ENCODE measurements at regions not wholly inside any gene's neighbourhood (a gene's known extent, or its start where the extent isn't known, plus 50 kb on each side); places are given as distances from the start of the nearest gene placed in this dataset.
A peak's percentile ranks its signal among the peaks of the same experiment; 100 is the strongest.

GRCh38 chr12:77751939-77752338 is 78.8 kb upstream of the NAV3 start:
- H3K9me3 ChIP-seq (ENCODE audit: low read depth), result no peaks in the 10 kb centered on the region
- no peak overlapping the region for H3K4me3 ChIP-seq
- peak in 1 of 2 donors; percentile 85 for DNase-seq (ENCODE audit: low read depth in 1 of 2, low spot score in 1 of 2)
- no peak for TF ChIP-seq CTCF (IDR thresholded peaks at IDR 0.05; ENCODE audit: low read depth, low read length)
- H3K4me1 ChIP-seq (ENCODE audit: low read depth), result no peaks in the 10 kb centered on the region
- no peaks in the 10 kb centered on the region for H3K27me3 ChIP-seq
- no peak overlapping the region for H3K27ac ChIP-seq
- no peaks in the 10 kb centered on the region for H3K36me3 ChIP-seq

- Histone ChIP-seq H3K27me3 (no peaks in the 10 kb centered on the region), H3K36me3 (no peaks in the 10 kb centered on the region), H3K9me3 (ENCODE audit: low read depth) (no peaks in the 10 kb centered on the region), H3K4me3 (no peak overlapping the region), H3K27ac (no peak overlapping the region), H3K4me1 (ENCODE audit: low read depth) (no peaks in the 10 kb centered on the region)
- no peak for TF ChIP-seq CTCF (IDR thresholded peaks at IDR 0.05; ENCODE audit: low read depth, low read length)
- peak in 1 of 2 donors; percentile 66 for DNase-seq (ENCODE audit: low read depth in 1 of 2, low spot score in 1 of 2)
These were observed 84.6 kb upstream of the NAV3 start for GRCh38 chr12:77746096-77746495.

- H3K36me3 ChIP-seq, result no peaks in the 10 kb centered on the region
These were observed 85.1 kb upstream of the NAV3 start for GRCh38 chr12:77745624-77746023.

GRCh38 chr12:77742631-77743030 is 88.1 kb upstream of the NAV3 start:
- no peak overlapping the region for H3K4me3 ChIP-seq
- H3K9me3 ChIP-seq (ENCODE audit: low read depth), result no peaks in the 10 kb centered on the region
- TF ChIP-seq CTCF (IDR thresholded peaks at IDR 0.05; ENCODE audit: low read depth, low read length), result no peak
- H3K27me3 ChIP-seq, result no peaks in the 10 kb centered on the region
- H3K4me1 ChIP-seq (ENCODE audit: low read depth), result no peaks in the 10 kb centered on the region
- no peak for DNase-seq (ENCODE audit: low read depth in 1 of 2, low spot score in 1 of 2)
- no peaks in the 10 kb centered on the region for H3K36me3 ChIP-seq
- no peak overlapping the region for H3K27ac ChIP-seq

More at GRCh38 chr12:77745624-77746023, 85.1 kb upstream of the NAV3 start:
- H3K4me1 ChIP-seq (ENCODE audit: low read depth), result no peaks in the 10 kb centered on the region
- H3K27ac ChIP-seq, result no peak overlapping the region
- H3K4me3 ChIP-seq, result no peak overlapping the region
- H3K27me3 ChIP-seq, result no peaks in the 10 kb centered on the region
- no peaks in the 10 kb centered on the region for H3K9me3 ChIP-seq (ENCODE audit: low read depth)
- DNase-seq (ENCODE audit: low read depth in 1 of 2, low spot score in 1 of 2), result no peak
- no peak for TF ChIP-seq CTCF (IDR thresholded peaks at IDR 0.05; ENCODE audit: low read depth, low read length)

GRCh38 chr12:77741974-77742517 is 88.6 kb upstream of the NAV3 start:
- Histone ChIP-seq H3K4me1 (ENCODE audit: low read depth) (no peaks in the 10 kb centered on the region), H3K27ac (no peak overlapping the region), H3K4me3 (no peak overlapping the region), H3K27me3 (no peaks in the 10 kb centered on the region), H3K36me3 (no peaks in the 10 kb centered on the region), H3K9me3 (ENCODE audit: low read depth) (no peaks in the 10 kb centered on the region)
- DNase-seq (ENCODE audit: low read depth in 1 of 2, low spot score in 1 of 2), result no peak
- no peak for TF ChIP-seq CTCF (IDR thresholded peaks at IDR 0.05; ENCODE audit: low read depth, low read length)

Measured in cardiac muscle cell (in vitro differentiated cells and primary cell).